Memory B cell (primary cell): ENCODE measurements at regions not wholly inside any gene's neighbourhood (a gene's known extent, or its start where the extent isn't known, plus 50 kb on each side); places are given as distances from the start of the nearest gene placed in this dataset.

Experiments
- ATAC-seq: fragments of 150-1000 bp; cut with Tn5 transposase; 2 replicates; pipeline ENCODE4 v1.10.0; 2021; ENCODE audit warnings: low read depth, mild to moderate bottlenecking, moderate library complexity
- DNase-seq, 2 donors: peaks; one replicate each; pipeline ENCODE4 v3.0.0; 2022; ENCODE audit warnings: low spot score in 2 of 2
- H3K27ac Mint-ChIP-seq: one replicate; pipeline ENCODE4 v1.8.0; 2022; ENCODE audit warnings: mild to moderate bottlenecking, moderate library complexity, mixed read lengths
- H3K27me3 Mint-ChIP-seq: one replicate; pipeline ENCODE4 v1.8.0; 2022; ENCODE audit warnings: mixed read lengths
- H3K36me3 Mint-ChIP-seq: one replicate; pipeline ENCODE4 v1.8.0; 2022; ENCODE audit warnings: mild to moderate bottlenecking, mixed read lengths
- H3K4me1 Mint-ChIP-seq: one replicate; pipeline ENCODE4 v1.8.0; 2022; ENCODE audit warnings: mixed read lengths
- H3K4me3 Mint-ChIP-seq: one replicate; pipeline ENCODE4 v1.8.0; 2022; ENCODE audit warnings: mild to moderate bottlenecking, moderate library complexity, mixed read lengths
- H3K9me3 Mint-ChIP-seq: one replicate; pipeline ENCODE4 v1.8.0; 2022; ENCODE audit warnings: mixed read lengths

- Mint-ChIP-seq H3K27ac (no peak overlapping the region), H3K36me3 (no peaks in the 10 kb centered on the region), H3K9me3 (no peaks in the 10 kb centered on the region), H3K27me3 (peaks cover 22% of the 10 kb centered on the region), H3K4me3 (no peak overlapping the region), H3K4me1 (no peaks in the 10 kb centered on the region)
- ATAC-seq: no peak
- no peak for DNase-seq
Measured at GRCh38 chr20:21017528-21018085, 88.6 kb downstream of the LINC00237 start.

- Mint-ChIP-seq H3K4me3 (no peak overlapping the region), H3K36me3 (peaks cover under 1% of the 10 kb centered on the region), H3K27me3 (peaks cover 28% of the 10 kb centered on the region), H3K27ac (no peak overlapping the region), H3K4me1 (no peaks in the 10 kb centered on the region), H3K9me3 (peaks cover 2% of the 10 kb centered on the region)
- DNase-seq: no peak
- ATAC-seq: no peak
Measured at GRCh38 chr20:21016751-21017150, 89.4 kb downstream of the LINC00237 start.

- H3K27ac Mint-ChIP-seq: no peak overlapping the region
- no peak overlapping the region for H3K4me3 Mint-ChIP-seq
- peaks cover 20% of the 10 kb centered on the region for H3K27me3 Mint-ChIP-seq
- H3K9me3 Mint-ChIP-seq: peaks cover 3% of the 10 kb centered on the region
- peaks cover 1% of the 10 kb centered on the region for H3K36me3 Mint-ChIP-seq
- ATAC-seq: no peak
- no peaks in the 10 kb centered on the region for H3K4me1 Mint-ChIP-seq
- DNase-seq: no peak
Measured at GRCh38 chr20:21014528-21014927, 91.6 kb downstream of the LINC00237 start.

- Mint-ChIP-seq H3K4me3 (no peak overlapping the region), H3K27me3 (peaks cover 10% of the 10 kb centered on the region), H3K36me3 (peaks cover 1% of the 10 kb centered on the region), H3K9me3 (peaks cover 5% of the 10 kb centered on the region), H3K4me1 (no peaks in the 10 kb centered on the region), H3K27ac (no peak overlapping the region)
- ATAC-seq (no peak), DNase-seq (no peak)
Measured at GRCh38 chr20:21008951-21009350, 97.2 kb downstream of the LINC00237 start.

- Mint-ChIP-seq H3K27ac (no peak overlapping the region), H3K27me3 (peaks cover 2% of the 10 kb centered on the region), H3K9me3 (peaks cover 2% of the 10 kb centered on the region), H3K4me1 (no peaks in the 10 kb centered on the region), H3K4me3 (no peak overlapping the region), H3K36me3 (no peaks in the 10 kb centered on the region)
- no peak for DNase-seq
- no peak for ATAC-seq
Measured at GRCh38 chr20:21006611-21007010, 99.5 kb downstream of the LINC00237 start.

GRCh38 chr20:21004386-21005076 is 101.6 kb downstream of the LINC00237 start:
- ATAC-seq: no peak
- H3K27me3 Mint-ChIP-seq: peaks cover 2% of the 10 kb centered on the region
- no peak overlapping the region for H3K27ac Mint-ChIP-seq
- H3K4me1 Mint-ChIP-seq: no peaks in the 10 kb centered on the region
- H3K36me3 Mint-ChIP-seq: no peaks in the 10 kb centered on the region
- H3K9me3 Mint-ChIP-seq: peaks cover 2% of the 10 kb centered on the region
- H3K4me3 Mint-ChIP-seq: no peak overlapping the region
- DNase-seq: no peak

- no peak overlapping the region for H3K4me3 Mint-ChIP-seq
- H3K27me3 Mint-ChIP-seq: peaks cover 2% of the 10 kb centered on the region
- ATAC-seq: no peak
- no peaks in the 10 kb centered on the region for H3K36me3 Mint-ChIP-seq
- no peak for DNase-seq
- H3K9me3 Mint-ChIP-seq: peaks cover 2% of the 10 kb centered on the region
- no peak overlapping the region for H3K27ac Mint-ChIP-seq
- no peaks in the 10 kb centered on the region for H3K4me1 Mint-ChIP-seq
Measured at GRCh38 chr20:21003902-21004301, 102.3 kb downstream of the LINC00237 start.

- Mint-ChIP-seq H3K4me3 (no peak overlapping the region), H3K4me1 (no peaks in the 10 kb centered on the region), H3K27me3 (peaks cover 2% of the 10 kb centered on the region), H3K9me3 (peaks cover under 1% of the 10 kb centered on the region), H3K36me3 (no peaks in the 10 kb centered on the region), H3K27ac (no peak overlapping the region)
- no peak for ATAC-seq
- no peak for DNase-seq
Measured at GRCh38 chr20:21002486-21002885, 103.7 kb downstream of the LINC00237 start.

GRCh38 chr20:20993372-20993771 is 112.8 kb downstream of the LINC00237 start:
- H3K4me3 Mint-ChIP-seq: no peak overlapping the region
- DNase-seq: no peak
- H3K36me3 Mint-ChIP-seq: no peaks in the 10 kb centered on the region
- no peak for ATAC-seq
- no peaks in the 10 kb centered on the region for H3K9me3 Mint-ChIP-seq
- no peaks in the 10 kb centered on the region for H3K4me1 Mint-ChIP-seq
- no peak overlapping the region for H3K27ac Mint-ChIP-seq
- H3K27me3 Mint-ChIP-seq: peaks cover 1% of the 10 kb centered on the region

- Mint-ChIP-seq H3K9me3 (no peaks in the 10 kb centered on the region), H3K4me3 (no peak overlapping the region), H3K27me3 (peaks cover 1% of the 10 kb centered on the region), H3K27ac (no peak overlapping the region), H3K36me3 (no peaks in the 10 kb centered on the region), H3K4me1 (no peaks in the 10 kb centered on the region)
- DNase-seq: no peak
- ATAC-seq: no peak
Measured at GRCh38 chr20:20992686-20993360, 113.3 kb downstream of the LINC00237 start.

GRCh38 chr20:20992277-20992676 is 113.9 kb downstream of the LINC00237 start:
- Mint-ChIP-seq H3K4me1 (no peaks in the 10 kb centered on the region), H3K4me3 (no peak overlapping the region), H3K36me3 (no peaks in the 10 kb centered on the region), H3K27me3 (no peaks in the 10 kb centered on the region), H3K27ac (no peak overlapping the region), H3K9me3 (no peaks in the 10 kb centered on the region)
- DNase-seq (no peak), ATAC-seq (no peak)

GRCh38 chr20:20989081-20989480 is 117.1 kb downstream of the LINC00237 start:
- H3K9me3 Mint-ChIP-seq: no peaks in the 10 kb centered on the region
- H3K4me1 Mint-ChIP-seq: no peaks in the 10 kb centered on the region
- ATAC-seq (no peak), DNase-seq (no peak)
- H3K4me3 Mint-ChIP-seq: no peak overlapping the region
- H3K27ac Mint-ChIP-seq: no peak overlapping the region
- H3K27me3 Mint-ChIP-seq: peaks cover 1% of the 10 kb centered on the region
- no peaks in the 10 kb centered on the region for H3K36me3 Mint-ChIP-seq

- DNase-seq (no peak), ATAC-seq (no peak)
- no peak overlapping the region for H3K4me3 Mint-ChIP-seq
- H3K27me3 Mint-ChIP-seq: peaks cover 14% of the 10 kb centered on the region
- H3K9me3 Mint-ChIP-seq: peaks cover 7% of the 10 kb centered on the region
- H3K27ac Mint-ChIP-seq: no peak overlapping the region
- peaks cover 2% of the 10 kb centered on the region for H3K36me3 Mint-ChIP-seq
- H3K4me1 Mint-ChIP-seq: no peaks in the 10 kb centered on the region
Measured at GRCh38 chr20:20979934-20980333, 126.2 kb downstream of the LINC00237 start.

- Mint-ChIP-seq H3K9me3 (peaks cover 7% of the 10 kb centered on the region), H3K27ac (no peak overlapping the region), H3K4me1 (no peaks in the 10 kb centered on the region), H3K4me3 (no peak overlapping the region), H3K36me3 (peaks cover 2% of the 10 kb centered on the region), H3K27me3 (peaks cover 12% of the 10 kb centered on the region)
- DNase-seq (no peak), ATAC-seq (no peak)
Measured at GRCh38 chr20:20977786-20978185, 128.4 kb downstream of the LINC00237 start.
